ENCODE measurements at regions not wholly inside any gene's neighbourhood (a gene's known extent, or its start where the extent isn't known, plus 50 kb on each side); places are given as distances from the start of the nearest gene placed in this dataset.

DNA sequence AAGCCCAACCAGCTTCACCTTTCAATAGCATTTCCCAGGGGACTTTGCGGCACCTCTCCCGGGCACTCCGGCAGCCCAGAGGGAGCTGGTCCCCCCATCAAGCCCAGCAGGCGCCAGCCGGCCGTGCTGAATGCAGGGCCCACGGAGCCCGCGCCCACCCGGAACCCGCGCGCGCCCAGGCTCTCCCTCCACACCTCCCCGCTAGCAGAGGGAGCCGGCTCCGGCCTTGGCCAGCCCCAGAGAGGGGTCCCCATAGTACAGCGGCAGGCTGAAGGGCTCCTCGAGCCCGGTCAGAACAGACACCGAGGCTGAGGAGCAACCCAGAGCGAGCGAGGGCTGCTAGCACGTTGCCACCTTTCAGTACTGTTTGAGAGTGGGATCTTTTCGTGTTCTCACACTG lies 300.8 kb downstream of the DSEL start:
- ChIA-PET CTCF (no interaction called here), POLR2A (no interaction called here)
- H3K4me3 Mint-ChIP-seq (ENCODE audit: unreplicated experiment): no peak overlapping the region
- H3K4me1 ChIP-seq: no peaks in the 10 kb centered on the region
- BruUV-seq (replicated peaks): no TSS peak
- peaks cover 7% of the 10 kb centered on the region for H3K27me3 Mint-ChIP-seq (ENCODE audit: insufficient read depth, unreplicated experiment)
- intact Hi-C loops (cut with micrococcal nuclease; ENCODE audit: unreplicated experiment): loop anchor here (5.0 to 10.0 kb wide), 2 partner anchors 649 to 1407 kb away; no protein-coding TSS in a partner anchor
- H3K36me3 ChIP-seq (ENCODE audit: control insufficient read depth, insufficient read depth, low read length): no peaks in the 10 kb centered on the region
- no peak overlapping the region for H3K27ac Mint-ChIP-seq (ENCODE audit: unreplicated experiment)
- DNase-seq: no peak
- no peak overlapping the region for H3K4me3 ChIP-seq (ENCODE audit: low read depth, low read length)
- no peaks in the 10 kb centered on the region for H3K9me3 ChIP-seq
- H3K4me1 Mint-ChIP-seq (ENCODE audit: low read depth, unreplicated experiment): no peaks in the 10 kb centered on the region
- H3K27me3 ChIP-seq (replicated peaks; ENCODE audit: control insufficient read depth, insufficient read depth, low read length): no peaks in the 10 kb centered on the region
- H3K36me3 Mint-ChIP-seq (ENCODE audit: insufficient read depth, unreplicated experiment): no peaks in the 10 kb centered on the region
- H3K9me3 Mint-ChIP-seq (ENCODE audit: unreplicated experiment): no peaks in the 10 kb centered on the region
- TF ChIP-seq, protein P1, sequence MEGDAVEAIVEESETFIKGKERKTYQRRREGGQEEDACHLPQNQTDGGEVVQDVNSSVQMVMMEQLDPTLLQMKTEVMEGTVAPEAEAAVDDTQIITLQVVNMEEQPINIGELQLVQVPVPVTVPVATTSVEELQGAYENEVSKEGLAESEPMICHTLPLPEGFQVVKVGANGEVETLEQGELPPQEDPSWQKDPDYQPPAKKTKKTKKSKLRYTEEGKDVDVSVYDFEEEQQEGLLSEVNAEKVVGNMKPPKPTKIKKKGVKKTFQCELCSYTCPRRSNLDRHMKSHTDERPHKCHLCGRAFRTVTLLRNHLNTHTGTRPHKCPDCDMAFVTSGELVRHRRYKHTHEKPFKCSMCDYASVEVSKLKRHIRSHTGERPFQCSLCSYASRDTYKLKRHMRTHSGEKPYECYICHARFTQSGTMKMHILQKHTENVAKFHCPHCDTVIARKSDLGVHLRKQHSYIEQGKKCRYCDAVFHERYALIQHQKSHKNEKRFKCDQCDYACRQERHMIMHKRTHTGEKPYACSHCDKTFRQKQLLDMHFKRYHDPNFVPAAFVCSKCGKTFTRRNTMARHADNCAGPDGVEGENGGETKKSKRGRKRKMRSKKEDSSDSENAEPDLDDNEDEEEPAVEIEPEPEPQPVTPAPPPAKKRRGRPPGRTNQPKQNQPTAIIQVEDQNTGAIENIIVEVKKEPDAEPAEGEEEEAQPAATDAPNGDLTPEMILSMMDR (IDR thresholded peaks at IDR 0.05; ENCODE audit: insufficient read depth in 1 of 2, low read depth in 1 of 2, low read length in 1 of 2, severe bottlenecking in 1 of 2, unreplicated experiment in 1 of 2): no peak

DNA sequence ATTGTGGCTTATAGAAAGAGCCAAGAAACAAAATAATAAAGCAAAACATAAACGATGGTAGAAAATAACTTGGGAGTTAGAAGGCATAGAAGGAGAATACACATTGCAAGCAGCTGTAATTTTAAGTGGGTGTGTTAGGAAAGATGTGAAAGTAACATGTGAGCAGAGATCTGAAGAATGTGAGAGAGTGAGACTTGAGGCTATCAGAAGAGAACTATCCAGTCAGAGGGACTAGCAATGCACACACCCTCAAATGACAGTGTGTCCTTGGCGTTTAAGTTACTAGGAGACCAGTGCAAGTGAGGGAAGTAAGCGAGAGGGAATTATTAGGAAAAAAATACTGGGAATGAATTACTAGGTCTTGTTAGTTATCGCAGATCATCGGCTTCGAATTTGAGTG lies 304.9 kb downstream of the DSEL start:
- peaks cover 7% of the 10 kb centered on the region for H3K27me3 Mint-ChIP-seq (ENCODE audit: insufficient read depth, unreplicated experiment)
- intact Hi-C loops (cut with micrococcal nuclease; ENCODE audit: unreplicated experiment): loop anchor here (10.0 kb wide), 1 partner anchor 653 kb away; no protein-coding TSS in a partner anchor
- Histone ChIP-seq H3K9me3 (no peaks in the 10 kb centered on the region), H3K36me3 (ENCODE audit: control insufficient read depth, insufficient read depth, low read length) (no peaks in the 10 kb centered on the region), H3K4me3 (ENCODE audit: low read depth, low read length) (no peak overlapping the region), H3K4me1 (no peaks in the 10 kb centered on the region), H3K27me3 (replicated peaks; ENCODE audit: control insufficient read depth, insufficient read depth, low read length) (no peaks in the 10 kb centered on the region)
- no peak overlapping the region for H3K4me3 Mint-ChIP-seq (ENCODE audit: unreplicated experiment)
- H3K27ac Mint-ChIP-seq (ENCODE audit: unreplicated experiment): no peak overlapping the region
- H3K36me3 Mint-ChIP-seq (ENCODE audit: insufficient read depth, unreplicated experiment): no peaks in the 10 kb centered on the region
- no peak for DNase-seq
- ChIA-PET CTCF (no interaction called here), POLR2A (no interaction called here)
- TF ChIP-seq, protein P1 (IDR thresholded peaks at IDR 0.05; ENCODE audit: insufficient read depth in 1 of 2, low read depth in 1 of 2, low read length in 1 of 2, severe bottlenecking in 1 of 2, unreplicated experiment in 1 of 2): no peak
- H3K9me3 Mint-ChIP-seq (ENCODE audit: unreplicated experiment): no peaks in the 10 kb centered on the region
- no TSS peak for BruUV-seq (replicated peaks)
- H3K4me1 Mint-ChIP-seq (ENCODE audit: low read depth, unreplicated experiment): no peaks in the 10 kb centered on the region

DNA sequence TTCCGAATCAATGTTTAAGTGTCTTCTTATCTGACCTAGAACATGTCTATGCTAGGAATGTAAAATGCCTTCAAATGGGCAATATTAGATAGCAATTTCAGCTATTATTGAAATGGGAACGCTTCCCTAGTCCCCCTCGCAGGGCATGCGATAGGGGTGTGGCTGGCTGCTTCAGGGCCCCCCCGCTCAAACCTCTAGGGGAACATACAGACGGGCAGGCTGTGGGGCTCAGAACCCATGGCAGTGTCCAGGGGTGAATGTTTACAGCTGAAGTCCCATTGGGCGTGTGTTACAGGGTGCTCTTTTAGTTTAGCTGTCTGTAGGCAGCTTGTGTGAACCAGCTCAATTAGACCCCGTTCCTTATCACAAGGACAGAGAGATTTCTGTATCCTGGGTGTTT lies 315.9 kb downstream of the DSEL start:
- DNase-seq: no peak
- Mint-ChIP-seq H3K4me3 (ENCODE audit: unreplicated experiment) (no peak overlapping the region), H3K4me1 (ENCODE audit: low read depth, unreplicated experiment) (no peaks in the 10 kb centered on the region), H3K9me3 (ENCODE audit: unreplicated experiment) (no peaks in the 10 kb centered on the region), H3K27me3 (ENCODE audit: insufficient read depth, unreplicated experiment) (no peaks in the 10 kb centered on the region), H3K36me3 (ENCODE audit: insufficient read depth, unreplicated experiment) (no peaks in the 10 kb centered on the region), H3K27ac (ENCODE audit: unreplicated experiment) (no peak overlapping the region)
- TF ChIP-seq, protein P1 (IDR thresholded peaks at IDR 0.05; ENCODE audit: insufficient read depth in 1 of 2, low read depth in 1 of 2, low read length in 1 of 2, severe bottlenecking in 1 of 2, unreplicated experiment in 1 of 2): no peak
- no peaks in the 10 kb centered on the region for H3K9me3 ChIP-seq
- POLR2A ChIA-PET: no interaction called here
- no peak overlapping the region for H3K4me3 ChIP-seq (ENCODE audit: low read depth, low read length)
- BruUV-seq (replicated peaks): no TSS peak
- CTCF ChIA-PET: no interaction called here
- intact Hi-C loops (cut with micrococcal nuclease; ENCODE audit: unreplicated experiment): loop anchor here (1.0 kb wide), 1 partner anchor 96 kb away; no protein-coding TSS in a partner anchor
- no peaks in the 10 kb centered on the region for H3K4me1 ChIP-seq
- no peaks in the 10 kb centered on the region for H3K27me3 ChIP-seq (replicated peaks; ENCODE audit: control insufficient read depth, insufficient read depth, low read length)
- H3K36me3 ChIP-seq (ENCODE audit: control insufficient read depth, insufficient read depth, low read length): no peaks in the 10 kb centered on the region

Measured in Caco-2 (cell line).